Spleen (tissue), 7 donors: ENCODE measurements at regions not wholly inside any gene's neighbourhood (a gene's known extent, or its start where the extent isn't known, plus 50 kb on each side); places are given as distances from the start of the nearest gene placed in this dataset.

Experiments
- CTCF ChIP-seq, 11 experiments: fragments of 200-600 bp in 7 of 11; fragments of 450-650 bp in 4 of 11; sonication (generic) in 4 of 11; IDR thresholded peaks in 8 of 11; conservative IDR thresholded peaks in 3 of 11; 1 replicate in 7 of 11; 2 replicates in 4 of 11; pipeline versions ENCODE4 v1.4.0 to v1.8.0; 2016 to 2021; ENCODE audit warnings: antibody characterized with exemption in 11 of 11, inconsistent platforms in 4 of 11, mild to moderate bottlenecking in 1 of 11
- POLR2A ChIP-seq, 3 donors: fragments of 450-650 bp; IDR thresholded peaks; one replicate each; pipeline ENCODE4 v1.5.1; 2017; ENCODE audit warnings: antibody characterized with exemption in 3 of 3, mild to moderate bottlenecking in 1 of 3
- POLR2AphosphoS5 ChIP-seq, 3 donors: sonication (generic); formaldehyde crosslinking; IDR thresholded peaks; one replicate each; pipeline ENCODE4 v1.5.1; 2017; ENCODE audit warnings: antibody characterized with exemption in 3 of 3
- donor health status: DM: no; HTN: no; CAD: no; lungs with moderate emphysema.
- donor health status: DM: no; HTN: no; CAD: no.
- donor health status: DM: no; HTN: no; CAD: no.

- TF ChIP-seq CTCF (IDR thresholded peaks at IDR 0.05 in 8 of 11, conservative IDR thresholded peaks at IDR 0.05 in 3 of 11) (no peak), POLR2AphosphoS5 (IDR thresholded peaks at IDR 0.05) (no peak), POLR2A (IDR thresholded peaks at IDR 0.05) (no peak)
Observed at GRCh38 chr13:62243106-62243505, 827.5 kb upstream of the PCDH20 start.
